Loucy (cell line): ENCODE measurements at regions not wholly inside any gene's neighbourhood (a gene's known extent, or its start where the extent isn't known, plus 50 kb on each side); places are given as distances from the start of the nearest gene placed in this dataset.

Experiments
- CTCF ChIP-seq: fragments of 200-600 bp; sonication (generic); conservative IDR thresholded peaks from 2 replicates; pipeline ENCODE4 v1.5.1; 2014; ENCODE audit warnings: mild to moderate bottlenecking, antibody characterized with exemption, low read length
- EZH2phosphoT487 ChIP-seq: fragments of 200-600 bp; IDR thresholded peaks from 2 replicates; pipeline ENCODE4 v1.6.1; 2018; ENCODE audit warnings: antibody characterized with exemption, mild to moderate bottlenecking, moderate library complexity, borderline replicate concordance

- no peak for TF ChIP-seq EZH2phosphoT487
- TF ChIP-seq CTCF = no peak
Observed at GRCh38 chr13:83136660-83137059, 745.6 kb downstream of the SLITRK1 start.
